D341Med (cell line): ENCODE measurements at regions not wholly inside any gene's neighbourhood (a gene's known extent, or its start where the extent isn't known, plus 50 kb on each side); places are given as distances from the start of the nearest gene placed in this dataset.
"Not testable (repeated sequence)": the region's sequence is repeated elsewhere in the genome, so short reads cannot be mapped to it uniquely, and the experiment has no call there.

Experiments used
- DNase-seq: peaks from one replicate; pipeline ENCODE4 v3.0.0; 2012; ENCODE audit warnings: low spot score

DNA sequence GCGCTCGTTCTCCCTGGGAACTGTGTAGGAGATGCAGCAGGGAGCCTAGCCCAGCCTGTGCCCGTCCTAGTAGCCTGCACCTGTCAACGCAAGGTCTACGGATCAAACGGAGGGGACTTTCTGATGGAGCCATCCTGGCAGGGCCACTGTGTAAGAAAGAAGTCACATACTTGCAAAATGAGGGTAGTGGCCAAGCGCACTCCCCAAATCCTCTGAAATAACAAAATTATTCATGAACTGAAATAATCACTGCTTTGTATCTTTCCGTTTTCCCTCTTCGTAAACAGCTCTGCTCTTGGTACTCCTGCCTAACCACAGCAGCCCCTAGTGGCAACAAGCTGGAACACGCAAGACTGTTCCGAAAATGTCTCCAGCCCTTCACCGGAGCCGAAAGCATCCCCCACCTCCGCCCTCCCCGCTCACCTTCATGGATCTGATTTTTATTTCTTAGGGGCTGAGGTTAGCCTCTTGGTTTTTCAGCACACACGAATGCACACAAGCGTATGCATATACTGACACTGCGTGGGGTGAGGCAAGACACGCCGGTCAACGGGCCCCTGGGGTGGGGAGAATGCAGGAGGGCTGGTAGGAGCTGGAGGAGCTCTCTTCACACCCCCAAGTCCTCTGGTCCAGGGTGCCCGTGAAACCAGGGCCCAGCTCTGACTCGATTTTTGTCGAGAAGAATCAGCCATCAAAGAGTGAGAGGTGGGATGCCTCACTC, 100.8 kb downstream of the ABCC12 start:
- DNase-seq = peak; percentile 75

DNA sequence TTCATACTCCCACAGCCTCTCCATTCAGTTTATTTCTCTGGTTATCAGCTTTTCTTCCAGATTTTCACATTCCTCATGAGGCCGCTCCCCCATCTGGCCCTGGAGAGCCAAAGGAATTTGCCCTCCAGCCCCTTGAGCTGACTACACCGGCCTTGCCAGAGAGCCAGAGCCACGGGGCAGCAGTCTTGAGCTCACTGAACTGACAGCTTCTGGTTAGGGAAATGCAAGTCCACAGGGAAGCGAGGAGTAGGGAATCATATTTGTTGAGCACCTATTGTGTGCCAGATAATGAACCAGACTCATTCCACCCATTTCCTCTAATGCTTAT, 102.4 kb downstream of the ABCC12 start:
- no peak for DNase-seq

DNA sequence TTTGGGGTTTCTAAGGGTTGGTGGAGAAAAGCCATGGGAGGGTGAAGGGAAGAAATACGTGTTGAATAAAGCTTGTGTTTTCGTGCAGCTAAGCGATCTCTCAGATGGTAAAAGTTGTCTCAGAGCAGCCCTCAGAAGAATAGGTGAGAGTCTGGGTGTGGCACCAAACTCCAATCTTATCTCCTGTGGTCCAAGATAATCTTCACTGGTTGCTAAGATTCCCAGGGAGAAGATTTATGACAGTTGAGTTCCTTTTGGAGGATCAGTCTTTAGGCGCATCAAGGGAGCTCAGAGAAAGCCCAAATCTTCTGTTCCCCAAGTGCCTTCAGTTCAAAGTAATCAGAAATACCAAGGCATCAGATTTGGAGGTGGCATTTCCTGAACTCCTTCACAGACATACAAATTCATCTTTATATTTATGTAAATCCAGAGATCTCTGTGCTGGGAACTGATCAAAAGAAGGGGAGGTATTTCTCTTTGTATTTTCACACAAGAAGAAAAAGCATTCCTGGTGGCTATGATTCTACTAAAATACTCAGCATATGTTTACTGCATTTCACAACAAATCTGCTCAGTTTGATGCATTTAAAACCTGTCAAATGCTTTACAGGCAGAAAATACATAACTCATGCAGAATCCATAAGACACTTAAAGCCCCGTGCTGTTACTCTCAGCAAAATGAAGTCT, 102.9 kb downstream of the ABCC12 start:
- DNase-seq = no peak

DNA sequence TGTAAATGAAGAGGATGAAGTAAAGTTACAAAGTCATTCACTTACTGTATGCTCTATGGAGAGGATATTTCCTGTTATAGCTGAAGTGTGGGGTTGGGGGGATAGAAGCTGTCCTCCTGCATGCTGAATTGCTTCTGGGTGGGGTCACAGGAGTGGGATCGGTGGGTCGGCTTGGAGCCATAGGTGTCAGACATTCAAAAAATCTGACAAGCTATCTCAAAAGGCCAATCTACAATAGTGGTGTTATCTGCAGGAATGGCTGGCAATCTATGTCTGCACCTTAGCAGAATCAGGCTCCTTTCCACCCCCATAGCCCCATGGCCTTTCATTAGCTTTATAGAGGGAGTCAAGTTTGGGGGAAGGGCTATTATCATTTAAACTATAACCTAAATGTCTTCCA, 104.9 kb downstream of the ABCC12 start:
- DNase-seq = no peak

DNA sequence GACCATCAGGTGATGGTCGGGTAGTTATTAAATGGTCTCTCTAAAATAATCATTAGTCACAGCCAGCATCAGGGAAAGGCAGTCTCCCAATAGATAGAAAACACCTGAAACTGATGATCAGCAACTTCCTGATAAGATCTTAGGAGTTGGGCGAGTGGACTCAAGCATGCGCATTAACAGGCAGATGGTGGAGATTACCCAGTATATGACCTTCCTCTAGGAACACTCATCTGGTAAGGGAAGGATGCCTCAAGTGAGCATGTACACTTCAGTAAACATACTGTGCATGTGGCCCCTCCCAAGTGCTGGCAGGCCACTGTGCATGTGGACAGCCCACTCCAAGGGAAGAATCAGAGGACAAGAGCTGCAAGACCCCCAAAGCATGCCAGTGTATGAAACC, 105.9 kb downstream of the ABCC12 start:
- no peak for DNase-seq

DNA sequence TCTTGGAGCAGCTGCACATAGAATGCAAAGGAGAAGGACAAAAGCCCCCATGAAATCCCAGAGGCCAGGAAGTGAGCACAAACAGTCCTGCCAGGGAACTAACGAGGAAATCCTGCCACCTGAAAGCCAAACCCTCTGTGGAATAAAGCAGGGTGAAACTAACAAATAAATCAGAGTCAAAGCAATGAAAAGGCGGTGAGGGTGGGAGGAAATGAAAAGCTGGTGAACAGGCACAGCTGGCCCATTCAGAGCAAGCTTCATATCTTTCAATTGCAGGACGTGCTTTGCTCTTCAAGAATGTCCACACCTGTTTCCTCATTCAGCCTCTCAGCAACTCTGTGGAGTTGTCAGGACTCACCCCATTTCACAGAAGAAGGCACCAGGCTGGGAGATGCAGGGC, 108.1 kb downstream of the ABCC12 start:
- DNase-seq = no peak

DNA sequence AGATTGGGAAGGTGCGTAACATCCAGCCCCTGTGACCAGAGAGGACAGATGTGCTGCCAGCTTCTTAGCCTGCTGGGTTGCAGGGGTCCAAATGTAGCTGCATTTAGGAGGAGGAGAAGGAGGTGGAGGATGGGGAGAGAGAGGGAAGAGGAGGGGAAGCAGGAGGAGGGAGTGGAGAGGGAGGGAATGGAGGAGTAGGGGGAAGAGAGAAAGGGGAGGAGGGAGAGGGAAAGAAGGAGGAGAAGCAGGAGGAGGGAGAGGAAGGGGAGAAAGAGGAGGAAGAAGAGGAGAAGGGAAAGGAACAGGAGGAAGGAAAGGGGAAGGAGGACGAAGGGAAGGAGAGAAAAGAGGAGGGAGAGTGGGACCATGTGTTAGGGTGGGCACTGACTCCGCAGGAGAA, 108.6 kb downstream of the ABCC12 start:
- DNase-seq = no peak

DNA sequence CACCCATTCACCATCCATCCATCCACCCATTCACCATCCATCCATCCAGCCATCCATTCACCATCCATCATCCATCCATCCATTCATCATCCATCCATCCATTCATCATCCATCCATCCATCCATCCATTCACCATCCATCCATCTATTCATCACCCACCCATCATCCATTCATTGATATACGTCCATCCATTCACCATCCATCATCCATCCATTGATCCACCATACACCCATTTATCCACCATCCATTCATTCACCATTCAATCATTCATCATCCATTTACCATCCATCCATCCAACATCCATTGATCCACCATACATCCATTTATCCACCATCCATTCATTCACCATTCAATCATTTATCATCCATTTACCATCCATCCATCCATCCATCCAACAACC, 111.7 kb downstream of the ABCC12 start:
- no peak for DNase-seq

DNA sequence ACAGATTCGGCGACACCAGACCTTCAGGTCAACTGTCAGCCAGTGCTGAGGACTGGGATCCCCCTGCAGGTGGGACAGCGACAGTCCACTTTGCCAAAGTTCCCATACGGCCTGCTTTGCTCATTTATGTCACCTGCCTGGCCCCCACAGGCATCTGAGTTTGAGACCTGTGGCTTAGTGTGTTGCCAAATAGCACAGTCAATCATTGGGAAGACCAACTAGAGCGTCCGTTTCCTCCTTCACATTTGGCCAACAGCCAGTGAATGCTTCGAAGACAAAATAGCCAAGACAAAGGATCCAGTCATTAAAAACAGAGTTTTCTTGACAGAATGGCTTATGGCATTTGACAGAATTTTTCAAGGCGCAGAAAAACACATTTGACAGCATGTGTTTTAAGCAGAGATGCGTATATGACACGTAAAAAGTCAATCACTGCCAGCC, 113.8 kb downstream of the ABCC12 start:
- peak; percentile 42 for DNase-seq

DNA sequence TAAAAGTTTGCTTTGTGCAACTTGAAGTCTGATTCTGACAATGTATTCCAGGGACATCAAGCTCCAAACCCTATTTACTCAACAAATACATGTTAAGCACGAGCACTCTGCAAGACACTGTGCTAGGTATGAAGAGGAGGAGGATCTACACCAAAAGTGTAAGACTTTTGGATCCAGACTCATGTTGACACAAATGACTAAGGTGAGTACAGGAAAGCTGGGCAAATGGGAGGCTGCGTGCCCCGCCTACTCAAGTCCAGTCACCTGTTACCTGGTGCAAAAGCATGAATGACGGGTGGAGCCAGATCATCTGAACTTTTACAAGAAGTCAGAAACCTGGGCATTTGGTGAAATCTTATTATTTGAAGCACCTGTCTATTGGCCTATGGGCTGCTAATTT, 120.7 kb downstream of the ABCC12 start:
- DNase-seq = no peak

DNA sequence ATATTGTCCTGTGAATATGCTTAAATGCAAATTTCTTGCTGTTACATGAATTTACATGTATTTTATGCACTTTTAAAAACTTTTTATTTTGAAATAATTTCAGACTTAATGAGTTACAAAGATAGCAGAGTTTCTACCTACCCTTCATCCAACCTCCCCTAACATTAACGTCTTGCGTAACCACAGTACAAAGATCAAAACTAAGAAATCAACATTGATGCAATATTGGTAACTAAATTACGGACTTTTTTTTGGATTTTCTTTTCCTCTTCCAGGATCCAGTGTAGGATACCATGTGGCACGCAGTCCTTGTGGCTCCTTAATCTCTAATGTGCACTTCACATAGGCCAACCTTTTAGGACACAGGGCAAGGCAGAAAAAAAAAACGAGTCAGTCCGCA, 124.9 kb downstream of the ABCC12 start:
- no peak for DNase-seq

DNA sequence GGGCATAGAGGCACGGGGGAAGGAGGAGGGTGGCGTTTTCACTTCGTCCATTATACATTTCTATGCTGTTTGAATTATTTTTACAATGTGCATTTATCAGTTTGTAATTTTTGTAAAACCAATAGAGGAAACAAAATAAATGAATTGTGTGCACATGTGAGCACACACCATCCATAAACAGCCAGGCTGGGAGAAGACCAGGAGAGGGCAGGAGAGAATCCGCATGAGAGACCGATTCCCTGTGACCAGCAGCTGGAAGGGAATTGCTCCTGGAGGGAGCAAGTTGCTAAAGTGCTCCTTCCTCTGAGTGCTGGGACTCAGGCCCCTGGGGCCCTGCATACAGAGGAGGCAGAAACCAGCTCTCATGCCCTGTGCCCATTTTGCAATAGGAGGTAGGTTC, 126.0 kb downstream of the ABCC12 start:
- DNase-seq = no peak

DNA sequence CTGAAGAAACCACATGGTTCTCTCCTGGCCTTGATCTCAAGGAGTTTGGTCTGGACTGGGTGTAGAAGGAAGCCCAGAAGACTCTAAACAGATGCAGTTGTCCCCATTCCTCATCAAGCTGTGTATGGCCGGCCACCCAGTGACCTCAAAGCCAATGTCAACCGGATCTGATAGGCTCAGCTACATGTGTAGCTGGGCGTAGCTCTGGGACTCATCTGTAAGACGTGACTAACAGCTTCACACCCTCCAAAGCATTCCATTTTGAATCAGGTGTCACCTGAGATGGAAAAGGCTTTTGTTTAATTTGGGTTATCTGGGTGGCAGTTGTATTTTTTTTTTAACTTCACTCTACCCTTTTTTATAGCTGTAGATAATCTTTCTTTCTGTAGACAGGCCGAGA, 130.4 kb downstream of the ABCC12 start:
- DNase-seq = no peak

DNA sequence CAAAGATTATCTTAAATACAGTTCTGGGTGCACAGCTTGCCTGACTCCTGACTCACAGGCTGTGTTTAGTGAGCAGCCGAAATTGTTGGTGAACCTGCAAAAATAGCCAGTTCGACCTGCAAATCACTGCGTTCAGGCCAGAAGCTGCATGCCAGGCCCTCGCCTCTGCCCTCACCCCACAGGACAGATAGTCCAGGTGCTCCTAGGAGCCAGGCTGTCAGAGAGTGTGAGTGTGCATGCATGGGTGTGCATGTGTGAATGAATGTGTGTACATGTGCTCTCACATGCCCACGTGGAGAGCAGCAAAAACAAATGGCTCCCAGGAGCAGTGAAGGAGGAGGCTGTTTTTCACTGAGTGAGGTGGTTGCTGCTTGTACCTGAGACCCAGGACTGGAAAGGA, 131.8 kb downstream of the ABCC12 start:
- no peak for DNase-seq

DNA sequence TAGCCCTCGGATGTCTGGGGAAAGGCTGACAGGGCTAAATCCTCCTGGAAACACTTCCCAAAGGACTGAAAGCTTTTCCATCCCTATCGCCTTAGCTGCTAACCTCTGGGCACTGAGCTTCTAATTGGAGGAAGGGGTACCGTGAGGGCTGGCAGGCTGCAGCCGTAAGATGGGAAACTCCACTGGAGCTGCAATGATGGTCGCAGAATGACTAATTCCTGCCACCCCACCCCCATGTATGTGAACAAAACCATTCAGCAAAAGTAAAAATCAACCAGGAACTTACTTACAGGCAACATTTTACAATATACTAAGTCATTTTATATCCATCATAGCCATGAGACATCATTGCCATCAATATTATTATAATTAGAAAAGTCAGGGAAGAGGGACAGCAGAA, 133.3 kb downstream of the ABCC12 start:
- no peak for DNase-seq

DNA sequence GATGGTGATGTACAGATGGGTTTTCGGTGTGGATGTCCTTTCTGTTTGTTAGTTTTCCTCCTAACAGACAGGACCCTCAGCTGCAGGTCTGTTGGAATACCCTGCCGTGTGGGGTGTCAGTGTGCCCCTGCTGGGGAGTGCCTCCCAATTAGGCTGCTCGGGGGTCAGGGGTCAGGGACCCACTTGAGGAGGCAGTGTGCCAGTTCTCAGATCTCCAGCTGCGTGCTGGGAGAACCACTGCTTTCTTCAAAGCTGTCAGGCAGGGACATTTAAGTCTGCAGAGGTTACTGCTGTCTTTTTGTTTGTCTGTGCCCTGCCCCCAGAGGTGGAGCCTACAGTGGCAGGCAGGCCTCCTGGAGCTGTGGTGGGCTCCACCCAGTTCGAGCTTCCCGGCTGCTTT, 135.2 kb downstream of the ABCC12 start:
- DNase-seq = not testable (repeated sequence)

DNA sequence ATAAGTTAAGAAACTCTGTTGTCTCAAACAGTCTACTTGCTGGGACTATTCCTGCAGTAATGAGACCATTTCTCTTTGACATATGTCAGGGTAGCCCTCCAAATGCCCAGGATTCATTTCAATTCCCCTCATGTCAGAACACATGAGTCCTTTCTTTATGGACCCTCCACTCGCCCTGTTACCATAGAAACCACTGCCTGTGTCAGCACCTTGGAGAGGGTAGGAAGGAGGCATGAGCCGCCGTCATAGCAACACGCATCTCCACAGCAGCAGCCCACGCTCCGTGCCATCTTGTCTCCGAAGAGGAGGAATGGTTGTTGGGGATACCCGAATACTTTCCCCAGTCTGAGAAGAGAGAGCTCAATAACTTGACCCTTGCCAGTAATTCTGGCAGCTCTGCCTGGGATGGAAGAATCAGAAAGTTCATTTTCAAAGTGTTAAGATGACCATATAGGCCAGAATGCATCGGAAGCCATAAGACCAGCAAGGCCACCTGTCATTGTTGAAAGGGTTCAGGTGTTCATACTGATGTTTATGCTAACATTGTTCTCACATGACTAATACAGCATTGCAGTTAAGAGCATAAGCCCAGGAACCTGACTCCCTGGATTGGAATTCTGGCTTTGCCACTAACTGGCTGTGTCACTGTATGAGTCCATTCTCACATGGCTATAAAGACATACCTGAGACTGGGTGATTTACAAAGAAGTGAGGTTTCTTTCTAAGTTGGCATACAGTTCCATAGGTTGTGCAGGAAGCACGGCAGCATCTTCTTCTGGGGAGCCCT, 141.3 kb downstream of the ABCC12 start:
- DNase-seq = no peak

DNA sequence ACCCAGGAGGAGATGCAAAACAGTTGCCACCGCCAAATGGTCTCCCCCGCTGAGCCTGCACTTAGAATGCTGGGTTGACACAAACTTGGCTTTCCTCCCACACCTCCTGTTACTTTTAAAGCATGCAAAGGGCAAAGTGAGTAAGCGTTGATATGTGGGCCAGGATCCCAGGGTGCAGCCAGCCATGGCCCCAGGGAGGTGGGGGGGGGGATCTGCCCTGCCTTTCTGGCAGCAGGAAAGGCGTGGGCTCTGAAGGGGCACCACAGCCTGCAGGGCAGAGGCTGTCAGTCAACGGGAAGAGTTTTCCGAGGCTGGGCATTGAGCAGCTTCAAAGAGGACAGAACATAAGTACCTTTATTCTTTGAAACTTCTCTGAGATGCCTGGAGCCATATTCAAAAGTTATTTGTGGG, 142.3 kb downstream of the ABCC12 start:
- DNase-seq = no peak

DNA sequence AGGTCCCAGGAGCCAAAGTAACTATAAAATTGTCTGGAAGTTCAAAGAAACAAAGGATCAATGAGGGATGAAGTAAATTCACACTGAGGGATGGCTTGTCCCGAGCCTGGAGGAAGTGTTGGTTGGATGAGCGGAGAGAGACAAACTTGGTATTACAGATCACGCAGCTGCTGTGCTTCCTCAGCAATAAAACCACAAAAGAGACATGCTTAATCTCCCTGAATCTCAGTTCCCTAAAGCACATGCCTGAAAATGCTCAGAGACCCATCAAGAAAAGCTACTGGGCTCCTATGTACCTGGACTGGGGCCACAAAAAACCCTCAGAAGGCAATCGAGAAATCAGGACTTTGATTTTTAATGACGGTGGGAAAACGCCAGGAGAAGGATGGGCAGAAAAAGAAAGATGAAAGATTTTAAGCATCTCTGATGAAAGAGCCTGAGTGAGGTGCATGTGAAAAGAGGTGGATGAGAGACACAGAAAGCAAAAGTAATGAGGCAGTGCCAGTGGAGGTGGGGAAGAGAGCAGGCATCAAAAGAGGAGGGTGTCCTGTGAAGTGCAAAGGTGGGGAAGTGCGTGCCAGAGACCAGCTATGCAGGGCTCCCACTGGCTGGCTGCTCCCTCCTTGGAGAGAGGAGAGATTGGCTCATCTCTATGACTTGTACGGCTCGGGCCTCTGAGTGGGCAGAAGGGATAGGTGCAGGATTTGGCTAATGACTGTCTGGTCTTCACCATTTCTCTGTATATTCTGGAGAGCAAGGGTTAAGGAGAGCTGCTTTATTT, 143.7 kb downstream of the ABCC12 start:
- no peak for DNase-seq

DNA sequence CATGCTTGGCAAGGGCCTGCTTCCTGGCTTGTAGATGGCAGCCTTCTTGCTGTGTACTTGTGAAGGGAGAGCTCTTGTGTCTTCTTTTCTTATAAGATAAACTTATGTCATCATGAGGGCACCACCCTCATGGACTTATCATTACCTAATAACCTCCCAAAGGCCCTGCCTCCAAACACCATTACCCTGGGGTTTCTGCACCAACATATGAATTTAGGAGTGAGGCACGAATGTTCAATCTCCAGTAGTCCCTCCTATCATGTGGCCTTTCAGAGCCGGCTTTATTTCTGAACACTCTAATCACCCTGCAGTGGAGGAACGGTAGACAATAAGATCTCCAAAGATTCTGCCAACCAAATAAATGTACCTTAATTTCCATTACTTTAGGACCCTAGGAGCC, 144.3 kb downstream of the ABCC12 start:
- no peak for DNase-seq

DNA sequence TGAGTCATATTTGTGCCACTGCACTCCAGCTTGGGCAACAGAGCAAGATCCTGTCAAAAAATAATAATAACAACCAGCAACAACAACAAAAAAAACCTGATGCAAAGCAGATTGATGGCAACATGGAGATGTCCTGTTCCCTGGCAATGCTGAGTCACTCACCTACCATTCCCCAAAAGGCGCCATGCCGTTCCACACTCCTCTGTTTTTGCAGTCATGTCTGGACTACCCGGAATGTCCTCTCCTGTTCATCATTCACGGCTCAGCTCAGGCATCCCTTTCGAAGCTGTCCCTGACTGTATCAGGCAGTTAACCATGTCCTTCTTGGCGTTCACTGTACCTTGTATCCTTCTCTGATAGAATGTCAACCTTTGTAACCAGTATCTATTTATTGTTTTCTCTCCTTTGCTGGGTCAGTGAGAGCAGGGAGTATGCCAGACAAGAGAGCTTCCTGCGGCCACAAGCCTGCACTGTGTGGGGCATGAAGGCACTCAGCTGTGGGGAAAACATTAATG, 147.7 kb downstream of the ABCC12 start:
- no peak for DNase-seq

DNA sequence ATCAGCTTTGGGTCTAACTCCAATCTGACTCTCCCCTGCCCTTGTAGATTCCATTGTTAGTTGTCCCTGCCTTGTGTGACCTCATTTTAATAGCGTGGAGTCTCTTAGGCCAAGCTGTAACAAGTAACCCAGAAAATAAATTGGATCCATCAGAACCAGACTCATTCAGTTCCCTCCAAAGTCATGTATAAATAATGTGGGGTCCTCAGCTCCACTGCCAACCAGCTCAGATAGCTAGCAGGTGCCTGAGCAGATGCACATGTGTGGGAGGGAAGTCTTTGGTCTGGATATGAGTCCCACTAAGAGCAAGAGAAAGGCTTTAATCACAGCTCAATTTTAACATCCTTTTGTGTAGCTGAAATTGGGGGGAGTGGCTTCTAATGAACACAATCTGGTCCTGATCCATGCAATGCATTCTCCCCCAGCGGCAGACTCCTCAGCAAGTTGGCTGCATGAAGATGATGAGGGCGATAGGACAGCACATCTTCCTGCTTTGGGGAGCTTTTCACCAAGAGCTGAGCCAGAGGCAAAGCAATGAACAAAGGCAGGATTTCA, 151.6 kb downstream of the ABCC12 start:
- no peak for DNase-seq
